Breast epithelium (tissue), 4 donors: ENCODE measurements at regions not wholly inside any gene's neighbourhood (a gene's known extent, or its start where the extent isn't known, plus 50 kb on each side); places are given as distances from the start of the nearest gene placed in this dataset.

Experiments
- DNase-seq, 2 donors: peaks; one replicate each; pipeline ENCODE4 v3.0.0-alpha.2; 2019; ENCODE audit warnings: low spot score in 2 of 2
- H3K27ac ChIP-seq, 2 donors: fragments of 200-600 bp; sonication (generic) in 1 of 2; one replicate each; pipeline ENCODE4 v1.5.1; 2016 to 2019; ENCODE audit warnings: mild to moderate bottlenecking in 1 of 2
- H3K27me3 ChIP-seq, 2 donors: fragments of 200-600 bp; sonication (generic) in 1 of 2; one replicate each; pipeline versions ENCODE4 v1.5.1 to v1.6.0; 2017 to 2019; ENCODE audit warnings: control low read depth in 1 of 2, mild to moderate bottlenecking in 1 of 2
- H3K36me3 ChIP-seq: fragments of 200-600 bp; one replicate; pipeline ENCODE4 v1.5.1; 2019
- H3K4me1 ChIP-seq, 2 donors: fragments of 200-600 bp; sonication (generic); one replicate each; pipeline ENCODE4 v1.5.1; 2016 to 2019; ENCODE audit warnings: control low read depth in 1 of 2
- H3K4me3 ChIP-seq, 3 donors: fragments of 200-600 bp; sonication (generic); 1 replicate in 2 of 3; 2 replicates in 1 of 3; pipeline ENCODE4 v1.5.1; 2016 to 2019; ENCODE audit warnings: mild to moderate bottlenecking in 3 of 3, moderate library complexity in 2 of 3
- H3K9me3 ChIP-seq, 2 donors: fragments of 200-600 bp; sonication (generic) in 1 of 2; one replicate each; pipeline ENCODE4 v1.5.1; 2016 to 2019; ENCODE audit warnings: control low read depth in 1 of 2
- POLR2A ChIP-seq: fragments of 450-650 bp; IDR thresholded peaks from one replicate; pipeline ENCODE4 v1.6.1; 2016; ENCODE audit warnings: antibody characterized with exemption, mild to moderate bottlenecking, moderate library complexity
- POLR2AphosphoS5 ChIP-seq, 3 donors: sonication (generic); formaldehyde crosslinking; IDR thresholded peaks; one replicate each; pipeline ENCODE4 v1.6.1; 2017; ENCODE audit warnings: antibody characterized with exemption in 3 of 3
- intact Hi-C: fragments of 100-400 bp; cut with DNase I; formaldehyde crosslinking; loops from one replicate; pipeline ENCODE4 v1.15.1; 2023; ENCODE audit warnings: low total_unique reads
- TF ChIP-seq, protein P1 (sequence below), 3 donors: fragments of 450-650 bp; IDR thresholded peaks; one replicate each; pipeline ENCODE4 v1.5.1; 2016 to 2017; ENCODE audit warnings: antibody characterized with exemption in 3 of 3, mild to moderate bottlenecking in 3 of 3, moderate library complexity in 3 of 3

DNA sequence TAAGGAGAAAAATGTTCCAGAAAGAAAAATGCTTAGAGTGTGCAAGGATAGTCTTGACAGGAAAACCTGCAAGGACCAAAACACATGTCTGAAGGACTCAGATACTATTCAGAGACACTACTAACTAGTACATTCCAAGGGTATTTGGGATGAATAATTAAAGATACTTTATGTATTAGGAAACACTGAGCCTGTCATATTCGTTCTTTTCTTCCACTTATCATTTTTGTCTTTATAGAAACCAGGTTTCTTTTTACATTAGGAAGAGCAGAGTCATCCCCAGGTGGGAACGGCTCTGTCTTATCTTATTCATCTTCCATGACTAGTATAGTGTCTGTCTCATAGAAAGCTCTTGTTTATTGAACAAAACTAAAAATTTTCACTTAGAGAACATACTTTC is 296.2 kb upstream of the ESRRG start:
- Histone ChIP-seq H3K27me3 (no peaks in the 10 kb centered on the region), H3K4me3 (no peak overlapping the region), H3K4me1 (no peaks in the 10 kb centered on the region), H3K9me3 (no peaks in the 10 kb centered on the region), H3K36me3 (no peaks in the 10 kb centered on the region), H3K27ac (no peak overlapping the region)
- no peak for TF ChIP-seq POLR2AphosphoS5 (IDR thresholded peaks at IDR 0.05)
- TF ChIP-seq, protein P1, sequence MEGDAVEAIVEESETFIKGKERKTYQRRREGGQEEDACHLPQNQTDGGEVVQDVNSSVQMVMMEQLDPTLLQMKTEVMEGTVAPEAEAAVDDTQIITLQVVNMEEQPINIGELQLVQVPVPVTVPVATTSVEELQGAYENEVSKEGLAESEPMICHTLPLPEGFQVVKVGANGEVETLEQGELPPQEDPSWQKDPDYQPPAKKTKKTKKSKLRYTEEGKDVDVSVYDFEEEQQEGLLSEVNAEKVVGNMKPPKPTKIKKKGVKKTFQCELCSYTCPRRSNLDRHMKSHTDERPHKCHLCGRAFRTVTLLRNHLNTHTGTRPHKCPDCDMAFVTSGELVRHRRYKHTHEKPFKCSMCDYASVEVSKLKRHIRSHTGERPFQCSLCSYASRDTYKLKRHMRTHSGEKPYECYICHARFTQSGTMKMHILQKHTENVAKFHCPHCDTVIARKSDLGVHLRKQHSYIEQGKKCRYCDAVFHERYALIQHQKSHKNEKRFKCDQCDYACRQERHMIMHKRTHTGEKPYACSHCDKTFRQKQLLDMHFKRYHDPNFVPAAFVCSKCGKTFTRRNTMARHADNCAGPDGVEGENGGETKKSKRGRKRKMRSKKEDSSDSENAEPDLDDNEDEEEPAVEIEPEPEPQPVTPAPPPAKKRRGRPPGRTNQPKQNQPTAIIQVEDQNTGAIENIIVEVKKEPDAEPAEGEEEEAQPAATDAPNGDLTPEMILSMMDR (IDR thresholded peaks at IDR 0.05) = no peak
- TF ChIP-seq POLR2A = no peak
- intact Hi-C loops = no loop called here
- DNase-seq = no peak

DNA sequence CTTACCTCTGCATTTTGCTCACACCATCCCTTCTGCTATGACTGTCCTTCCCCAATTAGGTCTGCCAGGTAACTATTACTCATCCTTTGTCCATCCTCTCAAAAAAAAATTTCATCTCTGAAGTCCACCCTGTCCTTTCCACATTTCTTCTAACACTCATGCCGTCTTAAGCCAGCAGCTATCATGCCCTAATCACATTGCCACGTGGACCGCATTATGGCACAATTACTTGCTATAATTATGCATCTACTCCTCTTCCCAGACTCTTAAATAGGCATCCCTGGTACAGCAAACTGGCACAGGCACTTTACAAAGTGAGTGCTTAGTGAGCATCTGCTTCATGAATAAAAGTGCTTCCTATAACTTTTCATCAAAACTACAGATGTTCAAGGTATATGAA is 295.4 kb upstream of the ESRRG start:
- intact Hi-C loops = no loop called here
- Histone ChIP-seq H3K27me3 (no peaks in the 10 kb centered on the region), H3K27ac (no peak overlapping the region), H3K4me1 (no peaks in the 10 kb centered on the region), H3K9me3 (no peaks in the 10 kb centered on the region), H3K36me3 (no peaks in the 10 kb centered on the region), H3K4me3 (no peak overlapping the region)
- TF ChIP-seq POLR2AphosphoS5 (IDR thresholded peaks at IDR 0.05) (no peak), POLR2A (no peak)
- TF ChIP-seq, protein P1 (IDR thresholded peaks at IDR 0.05) = no peak
- no peak for DNase-seq

DNA sequence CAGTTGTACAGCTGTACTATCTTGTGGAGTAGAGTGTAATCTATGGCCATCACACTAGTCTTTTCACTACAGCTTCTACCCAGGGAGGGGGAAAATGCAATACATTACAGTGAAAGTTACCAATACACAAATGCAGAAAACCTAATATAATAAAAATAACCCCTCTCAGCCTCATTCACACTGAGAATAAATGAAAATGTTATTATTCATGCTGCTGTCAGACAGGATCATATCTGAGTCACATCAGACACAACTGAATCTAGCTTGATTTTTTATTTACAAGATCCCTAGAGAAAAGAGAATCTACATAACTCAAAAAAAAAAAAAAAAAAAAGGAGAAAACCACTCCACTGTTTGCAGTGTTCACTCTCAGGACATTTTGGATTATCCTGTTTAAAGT is 293.9 kb upstream of the ESRRG start:
- intact Hi-C loops = no loop called here
- TF ChIP-seq POLR2A (no peak), POLR2AphosphoS5 (IDR thresholded peaks at IDR 0.05) (no peak)
- TF ChIP-seq, protein P1 (IDR thresholded peaks at IDR 0.05) = no peak
- Histone ChIP-seq H3K4me1 (no peaks in the 10 kb centered on the region), H3K4me3 (no peak overlapping the region), H3K9me3 (no peaks in the 10 kb centered on the region), H3K27me3 (no peaks in the 10 kb centered on the region), H3K36me3 (no peaks in the 10 kb centered on the region), H3K27ac (no peak overlapping the region)
- no peak for DNase-seq

DNA sequence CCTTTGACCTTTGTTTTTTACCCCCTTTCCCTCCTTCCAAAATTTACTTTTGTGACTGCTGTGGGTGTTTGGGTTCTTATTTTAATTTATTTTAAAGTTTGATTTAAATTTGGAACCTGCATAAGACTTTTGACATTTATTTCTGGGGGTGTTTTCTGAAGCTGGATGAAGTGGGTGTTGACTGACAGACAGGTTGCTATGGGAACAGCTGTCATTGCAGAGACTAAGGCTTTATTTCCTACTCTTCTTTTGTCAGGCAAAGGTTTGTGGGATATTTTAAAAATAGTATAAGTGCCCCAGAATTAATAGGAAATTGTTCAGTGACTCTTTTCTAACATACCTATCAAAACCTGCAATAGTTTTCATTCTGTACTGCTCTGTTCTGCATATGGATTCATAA is 290.8 kb upstream of the ESRRG start:
- intact Hi-C loops = no loop called here
- no peak for DNase-seq
- Histone ChIP-seq H3K4me3 (no peak overlapping the region), H3K9me3 (no peaks in the 10 kb centered on the region), H3K4me1 (no peaks in the 10 kb centered on the region), H3K27ac (no peak overlapping the region), H3K27me3 (no peaks in the 10 kb centered on the region), H3K36me3 (no peaks in the 10 kb centered on the region)
- TF ChIP-seq POLR2AphosphoS5 (IDR thresholded peaks at IDR 0.05) (no peak), POLR2A (no peak)
- TF ChIP-seq, protein P1 (IDR thresholded peaks at IDR 0.05) = no peak

DNA sequence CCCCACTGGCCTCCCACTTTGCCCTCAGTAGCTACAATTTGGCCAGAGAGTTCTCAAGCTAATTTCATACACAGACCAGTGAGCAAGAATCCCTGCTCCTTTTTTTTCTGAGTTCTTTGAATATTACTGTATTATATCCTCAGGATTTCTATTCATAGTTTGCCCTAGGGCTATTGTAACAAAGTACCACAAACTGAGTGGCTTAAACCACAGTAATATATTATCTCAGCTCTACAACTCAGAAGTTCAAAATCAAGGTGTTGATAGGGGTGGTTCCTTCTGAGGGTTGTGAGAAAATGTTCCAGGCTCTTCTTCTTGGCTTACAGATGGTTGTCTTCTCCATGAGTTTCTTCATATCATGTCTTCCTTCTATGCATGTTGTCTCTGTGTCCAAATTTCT is 289.4 kb upstream of the ESRRG start:
- Histone ChIP-seq H3K4me3 (no peak overlapping the region), H3K4me1 (no peaks in the 10 kb centered on the region), H3K9me3 (no peaks in the 10 kb centered on the region), H3K36me3 (no peaks in the 10 kb centered on the region), H3K27ac (no peak overlapping the region), H3K27me3 (no peaks in the 10 kb centered on the region)
- DNase-seq = no peak
- TF ChIP-seq POLR2AphosphoS5 (IDR thresholded peaks at IDR 0.05) = no peak
- TF ChIP-seq, protein P1 (IDR thresholded peaks at IDR 0.05) = no peak
- TF ChIP-seq POLR2A = no peak
- intact Hi-C loops = no loop called here
